HepG2 (cell line): ENCODE measurements at regions not wholly inside any gene's neighbourhood (a gene's known extent, or its start where the extent isn't known, plus 50 kb on each side); places are given as distances from the start of the nearest gene placed in this dataset.

Experiments
- ATF7 ChIP-seq, 2 experiments: fragments of 450-650 bp in 1 of 2; sonication (generic) in 1 of 2; formaldehyde crosslinking in 1 of 2; IDR thresholded peaks; 2 replicates each; pipeline versions ENCODE4 v1.4.0 to v1.6.1; 2016 to 2020; ENCODE audit warnings: antibody characterized with exemption in 1 of 2, mild to moderate bottlenecking in 1 of 2, missing genetic modification reagents in 1 of 2
- CEBPG ChIP-seq: IDR thresholded peaks from 2 replicates; pipeline ENCODE4 v1.6.1; 2016
- CSRNP2 ChIP-seq: sonication (generic); formaldehyde crosslinking; conservative IDR thresholded peaks from 2 replicates; pipeline ENCODE4 v1.8.0; 2022; ENCODE audit warnings: low read depth, missing genetic modification reagents
- EED ChIP-seq: sonication (generic); formaldehyde crosslinking; IDR thresholded peaks from 2 replicates; pipeline ENCODE4 v1.5.0; 2020; ENCODE audit warnings: mild to moderate bottlenecking, missing genetic modification reagents
- ELF1 ChIP-seq: sonication (generic); formaldehyde crosslinking; IDR thresholded peaks from 2 replicates; pipeline ENCODE4 v1.4.0; 2020; ENCODE audit warnings: missing genetic modification reagents
- FOXK2 ChIP-seq: fragments of 450-650 bp; IDR thresholded peaks from 2 replicates; pipeline ENCODE4 v1.6.1; 2016
- MXD1 ChIP-seq: sonication (generic); formaldehyde crosslinking; IDR thresholded peaks from 2 replicates; pipeline ENCODE4 v1.4.0; 2020; ENCODE audit warnings: mild to moderate bottlenecking, missing genetic modification reagents
- NR0B2 ChIP-seq: sonication (generic); formaldehyde crosslinking; IDR thresholded peaks from 2 replicates; pipeline ENCODE4 v1.4.0; 2020; ENCODE audit warnings: mild to moderate bottlenecking, missing genetic modification reagents
- NR2F1 ChIP-seq, 2 experiments: fragments of 450-650 bp in 1 of 2; formaldehyde crosslinking in 1 of 2; IDR thresholded peaks; 2 replicates each; pipeline versions ENCODE4 v1.5.0 to v1.6.1; 2016 to 2020; ENCODE audit warnings: mild to moderate bottlenecking in 1 of 2, missing compliant biosample characterization in 1 of 2, missing genetic modification reagents in 1 of 2, moderate library complexity in 1 of 2
- PAWR ChIP-seq: sonication (generic); formaldehyde crosslinking; IDR thresholded peaks from 2 replicates; pipeline ENCODE4 v1.4.0; 2020; ENCODE audit warnings: missing genetic modification reagents, mild to moderate bottlenecking, borderline replicate concordance
- THAP9 ChIP-seq: sonication (generic); formaldehyde crosslinking; IDR thresholded peaks from 2 replicates; pipeline ENCODE4; 2020; ENCODE audit warnings: missing genetic modification reagents, mild to moderate bottlenecking, borderline replicate concordance
- THRA ChIP-seq: sonication (generic); formaldehyde crosslinking; IDR thresholded peaks from 2 replicates; pipeline ENCODE4 v1.4.0; 2020; ENCODE audit warnings: missing genetic modification reagents, borderline replicate concordance
- ZBTB37 ChIP-seq: sonication (generic); formaldehyde crosslinking; IDR thresholded peaks from 2 replicates; pipeline ENCODE4 v1.4.0; 2020; ENCODE audit warnings: mild to moderate bottlenecking, missing genetic modification reagents
- ZBTB38 ChIP-seq: sonication (generic); formaldehyde crosslinking; IDR thresholded peaks from 2 replicates; pipeline ENCODE4 v1.5.1; 2020; ENCODE audit warnings: mild to moderate bottlenecking, missing genetic modification reagents
- ZNF205 ChIP-seq: IDR thresholded peaks from 2 replicates; pipeline ENCODE4 v1.6.1; 2018; ENCODE audit warnings: missing biosample characterization, missing genetic modification reagents
- ZNF292 ChIP-seq: sonication (generic); formaldehyde crosslinking; IDR thresholded peaks from 2 replicates; pipeline ENCODE4 v1.8.1; 2022; ENCODE audit warnings: mild to moderate bottlenecking, low read depth, missing genetic modification reagents, borderline replicate concordance
- ZNF296 ChIP-seq: sonication (generic); formaldehyde crosslinking; conservative IDR thresholded peaks from 2 replicates; pipeline ENCODE4 v1.5.0; 2020; ENCODE audit warnings: mild to moderate bottlenecking, missing genetic modification reagents

- TF ChIP-seq THAP9 (CRISPR knock-in tag) (no peak), THRA (no peak), FOXK2 (no peak), ATF7 (IDR thresholded peaks at IDR 0.05) (no peak), ATF7 (CRISPR knock-in tag; IDR thresholded peaks at IDR 0.05) (no peak), ZNF296 (no peak), MXD1 (no peak), NR2F1 (CRISPR knock-in tag; IDR thresholded peaks at IDR 0.05) (0 out of 4 replicates have a peak, but pooled peaks of 1 of the 2 experiments have one; percentile 4), ZBTB38 (CRISPR knock-in tag) (no peak), EED (CRISPR knock-in tag) (no peak), CEBPG (CRISPR knock-in tag) (peak; percentile 59), CSRNP2 (no peak), NR0B2 (CRISPR knock-in tag) (no peak), PAWR (CRISPR knock-in tag) (0 out of 2 replicates have a peak, but pooled peaks have one; percentile 35), ELF1 (CRISPR knock-in tag) (no peak), ZBTB37 (CRISPR knock-in tag) (no peak), ZNF292 (CRISPR knock-in tag) (peak; percentile 87; the same call in 1 of the 2 replicates), ZNF205 (peak; percentile 78; the same call in 1 of the 2 replicates)
These were observed 133.8 kb downstream of the ZFP36L2 start (continued) for GRCh38 chr2:43092520-43093179.
